Astrocyte of the cerebellum (primary cell): ENCODE measurements at regions not wholly inside any gene's neighbourhood (a gene's known extent, or its start where the extent isn't known, plus 50 kb on each side); places are given as distances from the start of the nearest gene placed in this dataset.

Source experiments
- DNase-seq: peaks from one replicate; pipeline ENCODE4 v3.0.0-alpha.2; 2011; ENCODE audit warnings: low read depth
- H3K4me3 ChIP-seq: 2 replicates; pipeline ENCODE4 v1.5.1; 2011; ENCODE audit warnings: mild to moderate bottlenecking, low read depth, low read length, moderate library complexity
- CTCF ChIP-seq: IDR thresholded peaks from 2 replicates; pipeline ENCODE4 v1.5.1; 2012; ENCODE audit warnings: low read length, low read depth, moderate library complexity, mild to moderate bottlenecking; ENCODE audit errors: missing control alignments
- in situ Hi-C: cut with HindIII; loops from 2 replicates; pipeline ENCODE4 v1.10.0; 2017; ENCODE audit warnings: low sequenced_read_pairs

DNA sequence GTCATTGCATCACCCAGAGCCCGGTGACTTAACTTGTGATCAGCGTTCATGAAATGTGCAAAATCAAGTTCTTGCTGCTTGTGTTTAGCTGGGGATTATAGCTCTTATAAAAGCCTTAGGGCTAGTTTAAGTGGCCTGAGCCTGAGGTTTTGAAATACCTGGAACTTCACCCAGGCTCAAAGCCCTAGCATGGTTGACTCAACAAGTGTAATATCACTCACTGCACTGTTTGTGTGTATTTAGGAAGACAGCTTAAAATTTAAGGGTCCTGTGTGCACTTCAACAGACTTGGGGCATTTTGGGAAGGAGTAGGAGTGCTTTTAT lies 489.5 kb downstream of the GATA3 start:
- TF ChIP-seq CTCF: no peak
- in situ Hi-C loops: no loop called here
- no peak for DNase-seq
- H3K4me3 ChIP-seq: no peak overlapping the region

- no peak for TF ChIP-seq CTCF
- in situ Hi-C loops: no loop called here
- no peak for DNase-seq
- H3K4me3 ChIP-seq: no peak overlapping the region
Measured at GRCh38 chr10:8544500-8544899, 490.0 kb downstream of the GATA3 start.

- in situ Hi-C loops: no loop called here
- no peak for DNase-seq
- no peak overlapping the region for H3K4me3 ChIP-seq
- no peak for TF ChIP-seq CTCF
Measured at GRCh38 chr10:8554574-8554973, 500.1 kb downstream of the GATA3 start.

- in situ Hi-C loops: no loop called here
- no peak overlapping the region for H3K4me3 ChIP-seq
- DNase-seq: no peak
- TF ChIP-seq CTCF: no peak
Measured at GRCh38 chr10:8556321-8556720, 501.8 kb downstream of the GATA3 start.

DNA sequence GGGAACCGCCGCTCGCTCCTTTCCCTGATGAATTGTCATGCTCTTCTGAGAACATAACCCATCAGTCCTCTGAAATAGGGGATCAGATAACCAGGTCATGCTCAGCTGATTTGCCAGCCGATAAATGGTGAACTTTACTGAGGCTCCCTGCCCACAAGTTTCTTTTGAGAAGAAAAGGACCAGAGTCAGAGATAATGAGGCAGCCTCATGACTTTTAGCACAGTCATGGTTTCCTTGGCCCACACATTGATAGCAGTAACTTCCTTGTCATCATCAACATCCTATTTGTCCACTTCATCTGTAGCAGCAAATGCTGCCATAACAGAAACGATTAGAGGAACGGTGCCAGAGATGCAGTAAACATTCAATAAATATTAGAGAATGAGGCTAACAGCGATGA lies 509.0 kb downstream of the GATA3 start:
- H3K4me3 ChIP-seq: no peak overlapping the region
- in situ Hi-C loops: no loop called here
- TF ChIP-seq CTCF: no peak
- no peak for DNase-seq

DNA sequence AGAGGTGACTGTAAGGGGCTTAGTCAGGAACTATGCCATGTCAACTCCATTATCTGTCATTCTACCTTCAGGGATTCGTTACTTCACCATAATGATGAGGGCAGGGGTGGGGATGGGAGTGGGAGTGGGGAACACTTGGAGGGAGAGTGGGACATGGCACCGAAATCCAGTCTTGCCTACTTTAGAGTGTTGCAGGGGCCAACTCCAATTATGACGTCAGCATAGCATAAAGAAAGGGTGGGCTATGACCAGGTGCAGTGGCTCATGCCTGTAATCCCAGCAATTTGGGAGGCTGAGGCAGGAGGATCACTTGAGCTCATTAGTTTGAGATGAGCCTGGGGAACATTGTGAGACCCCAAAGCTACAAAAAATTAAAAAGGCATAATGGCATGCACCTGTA lies 512.2 kb downstream of the GATA3 start:
- TF ChIP-seq CTCF: no peak
- no peak overlapping the region for H3K4me3 ChIP-seq
- in situ Hi-C loops: no loop called here
- no peak for DNase-seq

DNA sequence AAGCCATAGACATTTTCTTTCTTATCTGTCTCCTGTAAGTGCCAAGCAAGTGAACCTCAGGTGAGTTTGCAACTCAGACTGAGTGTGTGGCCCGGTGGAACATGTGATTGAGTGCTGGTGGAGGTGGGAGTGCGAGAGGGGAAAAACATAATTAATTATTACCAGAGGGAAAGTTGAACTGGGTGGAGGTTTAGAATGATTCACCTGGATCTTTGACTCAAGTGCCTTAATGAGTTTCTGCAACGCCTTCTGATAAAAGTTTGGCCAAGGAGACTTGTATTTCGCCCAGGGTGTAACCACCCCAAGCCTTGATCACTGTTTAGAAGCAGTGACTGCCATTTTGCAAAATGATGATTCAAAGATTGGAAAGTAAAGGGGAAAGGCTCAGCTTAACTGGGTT lies 513.9 kb downstream of the GATA3 start:
- TF ChIP-seq CTCF: no peak
- in situ Hi-C loops: no loop called here
- no peak for DNase-seq
- no peak overlapping the region for H3K4me3 ChIP-seq
